Trophoblast cell (in vitro differentiated cells and primary cell): ENCODE measurements at regions not wholly inside any gene's neighbourhood (a gene's known extent, or its start where the extent isn't known, plus 50 kb on each side); places are given as distances from the start of the nearest gene placed in this dataset.

Experiments used
- DNase-seq, 2 donors: peaks; one replicate each; pipeline ENCODE4 v3.0.0-alpha.2; 2016
- H2AFZ ChIP-seq: 2 replicates; pipeline ENCODE4 v1.6.1; 2013; ENCODE audit warnings: low read length, moderate library complexity, mild to moderate bottlenecking; ENCODE audit not compliant: insufficient read depth, poor library complexity
- H2AK5ac ChIP-seq: 2 replicates; pipeline ENCODE4 v1.6.1; 2013; ENCODE audit warnings: mild to moderate bottlenecking, low read length
- H2BK120ac ChIP-seq: 2 replicates; pipeline ENCODE4 v1.6.1; 2013; ENCODE audit warnings: low read length, mild to moderate bottlenecking, moderate library complexity; ENCODE audit not compliant: insufficient read depth, poor library complexity
- H2BK12ac ChIP-seq: 2 replicates; pipeline ENCODE4 v1.6.1; 2013; ENCODE audit warnings: mild to moderate bottlenecking, low read length, moderate library complexity
- H2BK5ac ChIP-seq: 2 replicates; pipeline ENCODE4 v1.6.1; 2013; ENCODE audit warnings: low read length, low read depth, moderate library complexity, mild to moderate bottlenecking; ENCODE audit not compliant: poor library complexity
- H3K14ac ChIP-seq: 2 replicates; pipeline ENCODE4 v1.6.1; 2013; ENCODE audit warnings: mild to moderate bottlenecking, low read length
- H3K18ac ChIP-seq: 2 replicates; pipeline ENCODE4 v1.6.1; 2013; ENCODE audit warnings: mild to moderate bottlenecking, low read length
- H3K23ac ChIP-seq: 2 replicates; pipeline ENCODE4 v1.6.1; 2013; ENCODE audit warnings: low read length
- H3K27ac ChIP-seq: 2 replicates; pipeline ENCODE4 v1.5.1; 2013; ENCODE audit warnings: low read depth, mild to moderate bottlenecking, inconsistent platforms, low read length, moderate library complexity
- H3K27me3 ChIP-seq: 2 replicates; pipeline ENCODE4 v1.6.1; 2013; ENCODE audit warnings: inconsistent platforms, mild to moderate bottlenecking, low read length, moderate library complexity; ENCODE audit not compliant: insufficient read depth
- H3K36me3 ChIP-seq, 2 experiments: 1 replicate in 1 of 2; 2 replicates in 1 of 2; pipeline ENCODE4 v1.6.1; 2013; ENCODE audit warnings: low read length in 2 of 2, mild to moderate bottlenecking in 2 of 2, moderate library complexity in 1 of 2; ENCODE audit not compliant: insufficient read depth in 2 of 2, control insufficient read depth in 1 of 2
- H3K4ac ChIP-seq: 2 replicates; pipeline ENCODE4 v1.6.1; 2013; ENCODE audit warnings: low read depth, mild to moderate bottlenecking, low read length, moderate library complexity
- H3K4me1 ChIP-seq, 2 experiments: 1 replicate in 1 of 2; 2 replicates in 1 of 2; pipeline ENCODE4 v1.6.1; 2013; ENCODE audit warnings: low read length in 2 of 2, mild to moderate bottlenecking in 2 of 2, moderate library complexity in 1 of 2; ENCODE audit not compliant: insufficient read depth in 2 of 2, control insufficient read depth in 1 of 2
- H3K4me2 ChIP-seq: 2 replicates; pipeline ENCODE4 v1.6.1; 2013; ENCODE audit warnings: inconsistent platforms, mild to moderate bottlenecking, low read length, moderate library complexity
- H3K4me3 ChIP-seq: 2 replicates; pipeline ENCODE4 v1.5.1; 2013; ENCODE audit warnings: mild to moderate bottlenecking, low read depth, low read length, inconsistent platforms
- H3K79me1 ChIP-seq: one replicate; pipeline ENCODE4 v1.6.1; 2013; ENCODE audit warnings: low read length
- H3K79me2 ChIP-seq: 2 replicates; pipeline ENCODE4 v1.6.1; 2013; ENCODE audit warnings: low read length, mild to moderate bottlenecking; ENCODE audit not compliant: control insufficient read depth, insufficient read depth, poor library complexity
- H3K9ac ChIP-seq: 2 replicates; pipeline ENCODE4 v1.6.1; 2013; ENCODE audit warnings: mild to moderate bottlenecking, low read length
- H3K9me3 ChIP-seq: 2 replicates; pipeline ENCODE4 v1.6.1; 2013; ENCODE audit warnings: low read depth, mild to moderate bottlenecking, control low read depth, inconsistent platforms, low read length; ENCODE audit not compliant: insufficient read depth
- H4K12ac ChIP-seq: 2 replicates; pipeline ENCODE4 v1.6.1; 2013; ENCODE audit warnings: low read depth, mild to moderate bottlenecking, low read length, moderate library complexity
- H4K8ac ChIP-seq: 2 replicates; pipeline ENCODE4 v1.6.1; 2013; ENCODE audit warnings: low read depth, mild to moderate bottlenecking, low read length, moderate library complexity
- H4K91ac ChIP-seq: one replicate; pipeline ENCODE4 v1.6.1; 2013; ENCODE audit warnings: low read depth, mild to moderate bottlenecking, low read length, moderate library complexity
- WGBS: extraction: QIAGEN DNeasy Blood & Tissue Kit; methylation state at CpG from one replicate; pipeline ENCODE4 v1.1.7; 2013; ENCODE audit warnings: missing lambda C conversion rate; ENCODE audit not compliant: insufficient read length, insufficient coverage; ENCODE audit errors: extremely low coverage; 5-methylcytosine and 5-hydroxymethylcytosine counted together

DNA sequence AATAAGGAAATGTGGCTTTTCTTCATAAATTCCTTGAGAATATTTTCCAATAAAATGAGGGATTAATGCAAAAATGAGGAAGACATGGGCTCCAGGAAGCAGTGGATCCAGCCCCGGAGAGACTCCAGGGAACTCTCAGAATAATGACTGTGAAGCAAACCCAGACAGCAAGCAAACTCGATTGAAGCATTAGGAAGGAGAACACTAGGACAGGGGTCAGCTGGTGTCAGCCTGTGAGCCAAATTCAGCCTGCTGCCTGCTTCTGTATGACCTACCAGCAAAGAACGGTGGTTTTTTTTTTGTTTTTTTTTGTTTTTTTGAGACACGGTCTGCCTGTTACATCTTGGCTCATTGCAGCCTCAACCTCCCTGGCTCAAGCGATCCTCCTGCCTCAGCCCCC, 133.9 kb upstream of the FOXN2 start:
- Histone ChIP-seq H2BK5ac (no peak overlapping the region), H4K8ac (no peak overlapping the region), H4K91ac (no peak overlapping the region), H3K23ac (no peak overlapping the region), H2BK120ac (no peak overlapping the region), H3K4ac (no peak overlapping the region), H2AFZ (no peak overlapping the region), H3K4me1 (peaks cover 0 to 2% of the 10 kb centered on the region in 2 experiments), H3K9ac (no peak overlapping the region), H2BK12ac (no peak overlapping the region), H3K27ac (no peak overlapping the region), H3K18ac (no peak overlapping the region), H3K4me3 (no peak overlapping the region), H3K79me2 (no peaks in the 10 kb centered on the region), H3K14ac (no peak overlapping the region), H3K27me3 (no peaks in the 10 kb centered on the region), H3K4me2 (no peak overlapping the region), H3K36me3 (no peaks in the 10 kb centered on the region), H4K12ac (no peak overlapping the region), H3K9me3 (no peaks in the 10 kb centered on the region), H2AK5ac (no peak overlapping the region), H3K79me1 (no peaks in the 10 kb centered on the region)
- no CpG with 5 or more reads among the region's 5 CpGs for WGBS
- peak; percentile 55 to 63 for DNase-seq

DNA sequence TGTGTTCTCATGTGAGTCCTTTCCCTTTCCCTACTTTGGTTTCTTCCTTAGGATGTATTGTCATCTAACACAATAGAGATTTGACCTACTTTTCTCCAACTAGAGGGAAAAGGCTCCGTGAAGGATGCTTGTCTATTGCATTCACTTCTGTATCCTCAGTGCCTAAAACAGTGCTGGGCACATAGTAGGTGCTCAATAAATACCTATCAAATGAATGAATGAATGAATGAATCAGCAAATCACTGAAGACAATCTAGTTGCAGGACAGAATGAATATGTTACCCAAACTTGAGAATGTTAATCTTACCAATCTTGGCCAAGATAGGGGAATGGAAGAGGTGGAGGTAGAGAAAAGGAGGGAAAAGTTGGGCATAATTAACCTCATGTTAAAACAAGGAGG, 131.2 kb upstream of the FOXN2 start:
- Histone ChIP-seq H4K12ac (no peak overlapping the region), H3K14ac (no peak overlapping the region), H3K27me3 (no peaks in the 10 kb centered on the region), H3K36me3 (no peaks in the 10 kb centered on the region), H3K4ac (no peak overlapping the region), H2AFZ (no peak overlapping the region), H3K4me2 (no peak overlapping the region), H2BK12ac (no peak overlapping the region), H2AK5ac (no peak overlapping the region), H3K27ac (no peak overlapping the region), H3K79me1 (no peaks in the 10 kb centered on the region), H3K79me2 (no peaks in the 10 kb centered on the region), H3K9ac (no peak overlapping the region), H4K91ac (no peak overlapping the region), H3K18ac (no peak overlapping the region), H2BK5ac (no peak overlapping the region), H3K4me1 (no peaks in the 10 kb centered on the region), H3K4me3 (no peak overlapping the region), H3K23ac (no peak overlapping the region), H3K9me3 (no peaks in the 10 kb centered on the region), H2BK120ac (no peak overlapping the region), H4K8ac (no peak overlapping the region)
- WGBS, result no CpG with 5 or more reads among the region's 1 CpG
- no peak for DNase-seq

DNA sequence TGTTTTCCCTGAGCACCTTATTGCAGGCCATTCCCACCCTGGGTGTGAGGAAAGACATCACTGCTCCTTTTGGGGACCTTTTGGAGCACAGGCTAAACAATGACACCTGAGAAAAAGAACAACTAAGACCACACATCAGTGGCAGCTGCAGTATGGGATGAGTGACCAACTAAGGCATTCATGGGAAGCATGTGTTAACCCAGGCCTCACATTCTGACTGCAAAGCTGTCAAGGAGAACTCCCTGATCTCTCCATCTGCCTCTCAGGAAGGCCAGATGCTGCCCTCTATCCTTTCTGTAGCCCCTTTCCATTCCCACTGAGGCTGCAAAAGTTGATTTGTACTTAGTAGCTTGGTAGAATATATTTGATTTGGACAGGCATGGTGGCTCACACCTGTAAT, 130.5 kb upstream of the FOXN2 start:
- Histone ChIP-seq H3K4me3 (no peak overlapping the region), H3K4ac (no peak overlapping the region), H3K4me1 (no peaks in the 10 kb centered on the region), H2BK5ac (no peak overlapping the region), H3K79me1 (no peaks in the 10 kb centered on the region), H3K23ac (no peak overlapping the region), H2BK120ac (no peak overlapping the region), H2BK12ac (no peak overlapping the region), H4K8ac (no peak overlapping the region), H3K14ac (no peak overlapping the region), H3K18ac (no peak overlapping the region), H4K91ac (no peak overlapping the region), H3K36me3 (no peaks in the 10 kb centered on the region), H3K79me2 (no peaks in the 10 kb centered on the region), H3K27me3 (no peaks in the 10 kb centered on the region), H4K12ac (no peak overlapping the region), H3K27ac (no peak overlapping the region), H3K4me2 (no peak overlapping the region), H3K9ac (no peak overlapping the region), H2AFZ (no peak overlapping the region), H2AK5ac (no peak overlapping the region), H3K9me3 (no peaks in the 10 kb centered on the region)
- DNase-seq, result no peak

DNA sequence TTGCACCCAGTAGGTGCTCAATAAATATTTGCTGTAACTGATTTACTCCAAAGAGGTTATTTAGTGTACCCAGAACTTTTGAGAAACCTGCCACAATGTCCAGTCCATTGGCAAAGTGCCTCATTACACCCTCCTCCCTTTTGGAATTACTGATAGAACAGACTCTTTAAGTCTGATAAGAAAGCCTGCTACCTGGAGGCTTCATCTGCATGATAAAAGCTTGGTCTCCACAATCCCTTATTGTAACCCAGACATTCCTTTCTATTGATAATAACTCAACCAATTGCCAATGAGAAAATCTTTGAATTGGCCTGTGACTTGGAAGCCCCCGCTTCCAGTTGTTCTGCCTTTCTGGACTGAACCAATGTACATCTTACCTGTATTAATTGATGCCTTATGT, 127.0 kb upstream of the FOXN2 start:
- Histone ChIP-seq H3K36me3 (no peaks in the 10 kb centered on the region), H2AFZ (no peak overlapping the region), H3K9ac (no peak overlapping the region), H3K14ac (no peak overlapping the region), H4K8ac (no peak overlapping the region), H3K4me3 (no peak overlapping the region), H3K79me1 (no peaks in the 10 kb centered on the region), H3K23ac (no peak overlapping the region), H3K18ac (no peak overlapping the region), H2AK5ac (no peak overlapping the region), H3K4me2 (no peak overlapping the region), H4K12ac (no peak overlapping the region), H2BK120ac (no peak overlapping the region), H3K27me3 (no peaks in the 10 kb centered on the region), H3K4me1 (no peaks in the 10 kb centered on the region), H3K79me2 (no peaks in the 10 kb centered on the region), H3K27ac (no peak overlapping the region), H3K9me3 (no peaks in the 10 kb centered on the region), H2BK5ac (no peak overlapping the region), H3K4ac (no peak overlapping the region), H4K91ac (no peak overlapping the region), H2BK12ac (no peak overlapping the region)
- no peak for DNase-seq
- no CpG with 5 or more reads among the region's 1 CpG for WGBS
